NCI-H2227 (cell line): ENCODE measurements at regions not wholly inside any gene's neighbourhood (a gene's known extent, or its start where the extent isn't known, plus 50 kb on each side); places are given as distances from the start of the nearest gene placed in this dataset.
"Not testable (repeated sequence)": the region's sequence is repeated elsewhere in the genome, so short reads cannot be mapped to it uniquely, and the experiment has no call there.

Experiments
- DNase-seq: peaks from one replicate; lab custom pipeline; 2025; ENCODE audit not compliant: unreplicated experiment; lab: John Stamatoyannopoulos, UW

GRCh38 chr9:80502306-80502705, 930.5 kb downstream of the TLE4 start:
- no peak for DNase-seq

GRCh38 chr9:80501635-80502034, 929.9 kb downstream of the TLE4 start:
- DNase-seq: no peak

- no peak for DNase-seq
Observed at GRCh38 chr9:80500300-80500699, 928.5 kb downstream of the TLE4 start.

- no peak for DNase-seq
Observed at GRCh38 chr9:80498001-80498555, 926.3 kb downstream of the TLE4 start.

GRCh38 chr9:80496901-80497556, 925.3 kb downstream of the TLE4 start:
- peak; percentile 43 for DNase-seq

GRCh38 chr9:80493258-80493657, 921.5 kb downstream of the TLE4 start:
- no peak for DNase-seq

- DNase-seq: no peak
Observed at GRCh38 chr9:80492221-80492620, 920.5 kb downstream of the TLE4 start.

- no peak for DNase-seq
Observed at GRCh38 chr9:80491086-80491696, 919.4 kb downstream of the TLE4 start.

GRCh38 chr9:80489329-80489728, 917.6 kb downstream of the TLE4 start:
- DNase-seq: no peak

GRCh38 chr9:80485420-80486250, 913.9 kb downstream of the TLE4 start:
- DNase-seq: no peak

GRCh38 chr9:80482251-80482650, 910.5 kb downstream of the TLE4 start:
- DNase-seq: not testable (repeated sequence)

- no peak for DNase-seq
Observed at GRCh38 chr9:80467632-80468031, 895.9 kb downstream of the TLE4 start.

GRCh38 chr9:80465556-80465955, 893.8 kb downstream of the TLE4 start:
- peak; percentile 52 for DNase-seq

- no peak for DNase-seq
Observed at GRCh38 chr9:80449513-80449912, 877.7 kb downstream of the TLE4 start.

- no peak for DNase-seq
Observed at GRCh38 chr9:80448996-80449395, 877.2 kb downstream of the TLE4 start.

- no peak for DNase-seq
Observed at GRCh38 chr9:80447876-80448275, 876.1 kb downstream of the TLE4 start.

GRCh38 chr9:80440724-80441123, 869.0 kb downstream of the TLE4 start:
- no peak for DNase-seq

- no peak for DNase-seq
Observed at GRCh38 chr9:80437825-80438224, 866.1 kb downstream of the TLE4 start.

- no peak for DNase-seq
Observed at GRCh38 chr9:80437091-80437640, 865.4 kb downstream of the TLE4 start.

- no peak for DNase-seq
Observed at GRCh38 chr9:80435591-80435990, 863.8 kb downstream of the TLE4 start.

- no peak for DNase-seq
Observed at GRCh38 chr9:80426992-80427391, 855.2 kb downstream of the TLE4 start.
